Dendritic cell treated with granulocyte-macrophage colony-stimulating factor and Interleukin-4, amounts not matched to agents 40 ng/mL and 50 ng/mL, for 4 days (primary cell): ENCODE measurements at regions not wholly inside any gene's neighbourhood (a gene's known extent, or its start where the extent isn't known, plus 50 kb on each side); places are given as distances from the start of the nearest gene placed in this dataset.

ENCODE experiments used
- H3K27ac Mint-ChIP-seq: one replicate; pipeline ENCODE4 v1.8.0; 2022; ENCODE audit warnings: mild to moderate bottlenecking, mixed read lengths
- H3K27me3 Mint-ChIP-seq: one replicate; pipeline ENCODE4 v1.8.0; 2022; ENCODE audit warnings: mild to moderate bottlenecking, mixed read lengths
- H3K36me3 Mint-ChIP-seq: one replicate; pipeline ENCODE4 v1.8.0; 2022; ENCODE audit warnings: low read depth, mixed read lengths
- H3K4me1 Mint-ChIP-seq: one replicate; pipeline ENCODE4 v1.8.0; 2022; ENCODE audit warnings: low read depth, mixed read lengths
- H3K4me3 Mint-ChIP-seq: one replicate; pipeline ENCODE4 v1.8.0; 2022; ENCODE audit warnings: mild to moderate bottlenecking, moderate library complexity, mixed read lengths
- H3K9me3 Mint-ChIP-seq: one replicate; pipeline ENCODE4 v1.8.0; 2022; ENCODE audit warnings: mixed read lengths
- intact Hi-C: fragments of 100-400 bp; cut with micrococcal nuclease; formaldehyde crosslinking; loops from one replicate; pipeline ENCODE4 v1.15.0; 2022

- Mint-ChIP-seq H3K27ac (no peak overlapping the region), H3K36me3 (no peaks in the 10 kb centered on the region), H3K4me3 (no peak overlapping the region), H3K4me1 (peaks cover 15% of the 10 kb centered on the region), H3K9me3 (no peaks in the 10 kb centered on the region), H3K27me3 (no peaks in the 10 kb centered on the region)
- intact Hi-C loops = no loop called here
Measured at GRCh38 chr3:178152031-178152806, 384.0 kb upstream of the KCNMB2 start.

- Mint-ChIP-seq H3K9me3 (no peaks in the 10 kb centered on the region), H3K27me3 (no peaks in the 10 kb centered on the region), H3K27ac (no peak overlapping the region), H3K36me3 (no peaks in the 10 kb centered on the region), H3K4me3 (no peak overlapping the region), H3K4me1 (peaks cover 15% of the 10 kb centered on the region)
- intact Hi-C loops = no loop called here
Measured at GRCh38 chr3:178152988-178153387, 383.2 kb upstream of the KCNMB2 start.

- H3K4me3 Mint-ChIP-seq = no peak overlapping the region
- H3K9me3 Mint-ChIP-seq = no peaks in the 10 kb centered on the region
- intact Hi-C loops = no loop called here
- no peaks in the 10 kb centered on the region for H3K36me3 Mint-ChIP-seq
- peak overlapping the region; percentile 56 for H3K27ac Mint-ChIP-seq
- no peaks in the 10 kb centered on the region for H3K27me3 Mint-ChIP-seq
- H3K4me1 Mint-ChIP-seq = peaks cover 15% of the 10 kb centered on the region
Measured at GRCh38 chr3:178155521-178155920, 380.7 kb upstream of the KCNMB2 start.

- intact Hi-C loops = no loop called here
- Mint-ChIP-seq H3K4me1 (peaks cover 15% of the 10 kb centered on the region), H3K36me3 (no peaks in the 10 kb centered on the region), H3K4me3 (peak overlapping the region; percentile 14), H3K27me3 (no peaks in the 10 kb centered on the region), H3K9me3 (no peaks in the 10 kb centered on the region), H3K27ac (peak overlapping the region; percentile 66)
Measured at GRCh38 chr3:178156301-178156700, 379.9 kb upstream of the KCNMB2 start.

GRCh38 chr3:178159691-178160220 is 376.5 kb upstream of the KCNMB2 start:
- Mint-ChIP-seq H3K4me1 (peaks cover 15% of the 10 kb centered on the region), H3K36me3 (no peaks in the 10 kb centered on the region), H3K27ac (no peak overlapping the region), H3K9me3 (no peaks in the 10 kb centered on the region), H3K4me3 (no peak overlapping the region), H3K27me3 (no peaks in the 10 kb centered on the region)
- intact Hi-C loops = no loop called here

- no peaks in the 10 kb centered on the region for H3K27me3 Mint-ChIP-seq
- no peaks in the 10 kb centered on the region for H3K36me3 Mint-ChIP-seq
- no peak overlapping the region for H3K27ac Mint-ChIP-seq
- intact Hi-C loops = no loop called here
- no peaks in the 10 kb centered on the region for H3K4me1 Mint-ChIP-seq
- H3K4me3 Mint-ChIP-seq = no peak overlapping the region
- H3K9me3 Mint-ChIP-seq = no peaks in the 10 kb centered on the region
Measured at GRCh38 chr3:178169421-178169820, 366.8 kb upstream of the KCNMB2 start.

GRCh38 chr3:178170698-178171535 is 365.3 kb upstream of the KCNMB2 start:
- Mint-ChIP-seq H3K27me3 (no peaks in the 10 kb centered on the region), H3K4me1 (no peaks in the 10 kb centered on the region), H3K4me3 (no peak overlapping the region), H3K9me3 (no peaks in the 10 kb centered on the region), H3K36me3 (no peaks in the 10 kb centered on the region), H3K27ac (no peak overlapping the region)
- intact Hi-C loops = no loop called here

GRCh38 chr3:178172121-178172520 is 364.1 kb upstream of the KCNMB2 start:
- Mint-ChIP-seq H3K4me3 (no peak overlapping the region), H3K36me3 (no peaks in the 10 kb centered on the region), H3K9me3 (no peaks in the 10 kb centered on the region), H3K27ac (no peak overlapping the region), H3K4me1 (no peaks in the 10 kb centered on the region), H3K27me3 (no peaks in the 10 kb centered on the region)
- intact Hi-C loops = no loop called here

- intact Hi-C loops = no loop called here
- no peak overlapping the region for H3K4me3 Mint-ChIP-seq
- H3K27ac Mint-ChIP-seq = no peak overlapping the region
- H3K4me1 Mint-ChIP-seq = no peaks in the 10 kb centered on the region
- no peaks in the 10 kb centered on the region for H3K9me3 Mint-ChIP-seq
- no peaks in the 10 kb centered on the region for H3K27me3 Mint-ChIP-seq
- H3K36me3 Mint-ChIP-seq = no peaks in the 10 kb centered on the region
Measured at GRCh38 chr3:178174201-178174915, 361.9 kb upstream of the KCNMB2 start.

- no peak overlapping the region for H3K4me3 Mint-ChIP-seq
- intact Hi-C loops = no loop called here
- H3K9me3 Mint-ChIP-seq = peaks cover 2% of the 10 kb centered on the region
- H3K36me3 Mint-ChIP-seq = no peaks in the 10 kb centered on the region
- no peaks in the 10 kb centered on the region for H3K27me3 Mint-ChIP-seq
- H3K27ac Mint-ChIP-seq = no peak overlapping the region
- no peaks in the 10 kb centered on the region for H3K4me1 Mint-ChIP-seq
Measured at GRCh38 chr3:178181088-178181487, 355.1 kb upstream of the KCNMB2 start.

GRCh38 chr3:178181784-178182183 is 354.5 kb upstream of the KCNMB2 start:
- Mint-ChIP-seq H3K9me3 (peaks cover 8% of the 10 kb centered on the region), H3K27me3 (no peaks in the 10 kb centered on the region), H3K4me1 (no peaks in the 10 kb centered on the region), H3K36me3 (no peaks in the 10 kb centered on the region), H3K4me3 (no peak overlapping the region), H3K27ac (no peak overlapping the region)
- intact Hi-C loops = no loop called here

GRCh38 chr3:178182337-178182779 is 353.9 kb upstream of the KCNMB2 start:
- Mint-ChIP-seq H3K9me3 (peaks cover 8% of the 10 kb centered on the region), H3K4me3 (no peak overlapping the region), H3K27ac (no peak overlapping the region), H3K4me1 (no peaks in the 10 kb centered on the region), H3K27me3 (no peaks in the 10 kb centered on the region), H3K36me3 (no peaks in the 10 kb centered on the region)
- intact Hi-C loops = no loop called here

- Mint-ChIP-seq H3K27ac (no peak overlapping the region), H3K27me3 (no peaks in the 10 kb centered on the region), H3K9me3 (peaks cover 8% of the 10 kb centered on the region), H3K4me1 (no peaks in the 10 kb centered on the region), H3K4me3 (no peak overlapping the region), H3K36me3 (no peaks in the 10 kb centered on the region)
- intact Hi-C loops = no loop called here
Measured at GRCh38 chr3:178184833-178185232, 351.4 kb upstream of the KCNMB2 start.

GRCh38 chr3:178186666-178187065 is 349.6 kb upstream of the KCNMB2 start:
- H3K4me1 Mint-ChIP-seq = no peaks in the 10 kb centered on the region
- H3K27me3 Mint-ChIP-seq = no peaks in the 10 kb centered on the region
- no peak overlapping the region for H3K4me3 Mint-ChIP-seq
- H3K9me3 Mint-ChIP-seq = peaks cover 8% of the 10 kb centered on the region
- intact Hi-C loops = no loop called here
- H3K27ac Mint-ChIP-seq = no peak overlapping the region
- H3K36me3 Mint-ChIP-seq = no peaks in the 10 kb centered on the region
